ENCODE measurements at regions not wholly inside any gene's neighbourhood (a gene's known extent, or its start where the extent isn't known, plus 50 kb on each side); places are given as distances from the start of the nearest gene placed in this dataset.

- TF ChIP-seq CTCF (IDR thresholded peaks at IDR 0.05; ENCODE audit: poor library complexity, severe bottlenecking) (no peak), TAF1 (IDR thresholded peaks at IDR 0.05; ENCODE audit: low read depth) (no peak)
Measured at GRCh38 chr1:30475201-30475600, 248.2 kb downstream of the MATN1 start.

Data from neural cell (in vitro differentiated cells).